BE2C (cell line): ENCODE measurements at regions not wholly inside any gene's neighbourhood (a gene's known extent, or its start where the extent isn't known, plus 50 kb on each side); places are given as distances from the start of the nearest gene placed in this dataset.

Experiments used
- DNase-seq: peaks from one replicate; pipeline ENCODE4 v3.0.0-alpha.2; 2020
- H3K27me3 ChIP-seq: fragments of 250-450 bp; sonication (Bioruptor Pico); 2 replicates; pipeline ENCODE4 v1.5.1; 2020; ENCODE audit warnings: mild to moderate bottlenecking
- H3K36me3 ChIP-seq: fragments of 250-450 bp; sonication (Bioruptor Pico); 2 replicates; pipeline ENCODE4 v1.5.1; 2020; ENCODE audit warnings: mild to moderate bottlenecking
- H3K4me1 ChIP-seq: fragments of 250-450 bp; sonication (Bioruptor Pico); 2 replicates; pipeline ENCODE4 v1.5.1; 2020
- H3K4me3 ChIP-seq: 2 replicates; pipeline ENCODE4 v1.5.1; 2011; ENCODE audit warnings: low read depth, low read length
- H3K9me3 ChIP-seq: fragments of 250-450 bp; sonication (Bioruptor Pico); 2 replicates; pipeline ENCODE4 v1.5.1; 2020
- CTCF ChIP-seq: IDR thresholded peaks from 2 replicates; pipeline ENCODE4 v1.5.1; 2012; ENCODE audit warnings: mild to moderate bottlenecking, low read depth, low read length

- no peak for TF ChIP-seq CTCF
- no peaks in the 10 kb centered on the region for H3K9me3 ChIP-seq
- no peaks in the 10 kb centered on the region for H3K4me1 ChIP-seq
- no peaks in the 10 kb centered on the region for H3K36me3 ChIP-seq
- no peak for DNase-seq
- H3K27me3 ChIP-seq, result no peaks in the 10 kb centered on the region
- no peak overlapping the region for H3K4me3 ChIP-seq
Observed at GRCh38 chr2:57107353-57107752, 923.6 kb downstream of the CCDC85A start.

GRCh38 chr2:57111531-57111930 lies 927.7 kb downstream of the CCDC85A start:
- TF ChIP-seq CTCF, result no peak
- H3K4me1 ChIP-seq, result no peaks in the 10 kb centered on the region

GRCh38 chr2:57119141-57119540 lies 927.5 kb upstream of the VRK2 start:
- Histone ChIP-seq H3K27me3 (no peaks in the 10 kb centered on the region), H3K4me1 (no peaks in the 10 kb centered on the region), H3K4me3 (no peak overlapping the region), H3K36me3 (no peaks in the 10 kb centered on the region), H3K9me3 (no peaks in the 10 kb centered on the region)
- DNase-seq, result no peak
- TF ChIP-seq CTCF, result no peak

More at GRCh38 chr2:57111531-57111930, 927.7 kb downstream of the CCDC85A start:
- no peak overlapping the region for H3K4me3 ChIP-seq
- no peaks in the 10 kb centered on the region for H3K36me3 ChIP-seq
- no peaks in the 10 kb centered on the region for H3K9me3 ChIP-seq
- no peaks in the 10 kb centered on the region for H3K27me3 ChIP-seq
- no peak for DNase-seq

- Histone ChIP-seq H3K27me3 (no peaks in the 10 kb centered on the region), H3K4me1 (no peaks in the 10 kb centered on the region), H3K36me3 (no peaks in the 10 kb centered on the region), H3K4me3 (no peak overlapping the region), H3K9me3 (no peaks in the 10 kb centered on the region)
- DNase-seq, result no peak
- TF ChIP-seq CTCF, result no peak
Observed at GRCh38 chr2:57126410-57126809, 920.2 kb upstream of the VRK2 start.

GRCh38 chr2:57139179-57139578 lies 907.4 kb upstream of the VRK2 start:
- Histone ChIP-seq H3K27me3 (no peaks in the 10 kb centered on the region), H3K4me3 (no peak overlapping the region), H3K36me3 (no peaks in the 10 kb centered on the region), H3K4me1 (no peaks in the 10 kb centered on the region), H3K9me3 (no peaks in the 10 kb centered on the region)
- no peak for TF ChIP-seq CTCF
- no peak for DNase-seq

GRCh38 chr2:57141269-57141668 lies 905.3 kb upstream of the VRK2 start:
- H3K4me3 ChIP-seq, result no peak overlapping the region
- no peak for TF ChIP-seq CTCF
- no peaks in the 10 kb centered on the region for H3K4me1 ChIP-seq
- H3K9me3 ChIP-seq, result no peaks in the 10 kb centered on the region
- no peaks in the 10 kb centered on the region for H3K36me3 ChIP-seq
- DNase-seq, result no peak
- H3K27me3 ChIP-seq, result no peaks in the 10 kb centered on the region
